Suprapubic skin (tissue), 4 donors: ENCODE measurements at regions not wholly inside any gene's neighbourhood (a gene's known extent, or its start where the extent isn't known, plus 50 kb on each side); places are given as distances from the start of the nearest gene placed in this dataset.
A peak's percentile ranks its signal among the peaks of the same experiment; 100 is the strongest.

ENCODE experiments used
- DNase-seq, 2 donors: peaks; one replicate each; pipeline ENCODE4 v3.0.0-alpha.2; 2019; ENCODE audit warnings: low spot score in 2 of 2
- H3K27ac ChIP-seq: fragments of 200-600 bp; sonication (generic); one replicate; pipeline ENCODE4 v1.5.1; 2019
- H3K27me3 ChIP-seq: fragments of 200-600 bp; sonication (generic); one replicate; pipeline ENCODE4 v1.5.1; 2019
- H3K36me3 ChIP-seq: fragments of 200-600 bp; sonication (generic); one replicate; pipeline ENCODE4 v1.5.1; 2019
- H3K4me1 ChIP-seq: fragments of 200-600 bp; sonication (generic); one replicate; pipeline ENCODE4 v1.5.1; 2019
- H3K4me3 ChIP-seq: fragments of 200-600 bp; sonication (generic); one replicate; pipeline ENCODE4 v1.5.1; 2019; ENCODE audit warnings: mild to moderate bottlenecking
- H3K9me3 ChIP-seq: fragments of 200-600 bp; sonication (generic); one replicate; pipeline ENCODE4 v1.5.1; 2019
- CTCF ChIP-seq, 2 donors: fragments of 200-600 bp in 1 of 2; fragments of 450-650 bp in 1 of 2; sonication (generic) in 1 of 2; IDR thresholded peaks; one replicate each; pipeline ENCODE4 v1.5.1; 2016 to 2019; ENCODE audit warnings: antibody characterized with exemption in 2 of 2, mild to moderate bottlenecking in 1 of 2, moderate library complexity in 1 of 2
- EP300 ChIP-seq: sonication (generic); formaldehyde crosslinking; IDR thresholded peaks from one replicate; pipeline ENCODE4 v1.6.1; 2017; ENCODE audit warnings: antibody characterized with exemption
- POLR2A ChIP-seq, 2 donors: fragments of 450-650 bp; IDR thresholded peaks; one replicate each; pipeline ENCODE4 v1.6.1; 2017; ENCODE audit warnings: antibody characterized with exemption in 2 of 2, mild to moderate bottlenecking in 2 of 2, moderate library complexity in 2 of 2
- POLR2AphosphoS5 ChIP-seq, 3 donors: sonication (generic); formaldehyde crosslinking; IDR thresholded peaks; one replicate each; pipeline ENCODE4 v1.6.1; 2017; ENCODE audit warnings: antibody characterized with exemption in 3 of 3
- WGBS: methylation state at CpG from one replicate; pipeline ENCODE4 v1.1.5; 2018; 5-methylcytosine and 5-hydroxymethylcytosine counted together

GRCh38 chr1:170397061-170397460 is 134.9 kb upstream of the GORAB start:
- H3K27ac ChIP-seq = no peak overlapping the region
- H3K4me3 ChIP-seq = no peak overlapping the region
- no peak for TF ChIP-seq POLR2A (IDR thresholded peaks at IDR 0.05)
- no peaks in the 10 kb centered on the region for H3K27me3 ChIP-seq
- no peaks in the 10 kb centered on the region for H3K36me3 ChIP-seq
- peaks cover 18% of the 10 kb centered on the region for H3K4me1 ChIP-seq
- no peak for DNase-seq
- H3K9me3 ChIP-seq = no peaks in the 10 kb centered on the region

DNA sequence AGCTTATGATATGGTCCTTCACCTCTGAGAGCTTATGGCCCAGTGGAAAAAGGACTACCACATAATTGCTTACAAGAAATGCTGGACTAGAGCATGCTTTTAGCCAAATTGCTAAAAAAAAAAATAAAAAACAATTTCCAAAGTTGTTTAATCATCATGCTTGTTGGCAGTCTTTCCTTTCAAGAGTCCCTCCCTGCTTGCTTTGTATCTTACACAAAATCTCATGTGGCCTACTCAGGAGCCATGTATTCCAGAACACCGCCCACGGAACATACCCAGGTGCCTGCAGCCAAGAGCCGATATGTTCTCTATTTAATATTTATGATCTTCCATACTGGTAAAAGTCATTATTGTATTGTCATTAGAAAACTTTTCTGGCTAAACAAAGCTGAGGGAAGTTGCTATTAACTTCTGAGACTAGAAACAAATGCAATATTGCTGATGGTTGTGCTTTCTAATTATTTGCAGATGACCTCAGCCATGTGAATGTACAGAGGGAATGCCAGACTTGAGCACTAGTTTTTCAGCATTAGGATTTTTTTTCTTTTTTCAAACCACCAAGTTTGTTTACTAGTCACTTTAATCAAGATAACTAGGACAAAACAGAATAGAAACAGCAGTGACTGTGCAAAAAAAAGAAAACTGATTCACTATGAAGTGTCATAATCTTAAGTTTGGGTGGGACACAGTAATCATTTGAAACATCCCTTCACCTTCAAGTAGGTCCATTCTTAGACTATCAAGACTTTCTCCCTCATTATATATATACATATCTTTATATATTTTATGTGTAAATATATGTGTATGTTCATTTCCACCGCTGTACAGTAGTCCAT is 129.3 kb upstream of the GORAB start:
- no peak for DNase-seq
- peak overlapping the region; percentile 65 for H3K27ac ChIP-seq
- TF ChIP-seq POLR2A (IDR thresholded peaks at IDR 0.05) = no peak
- TF ChIP-seq EP300 = no peak
- TF ChIP-seq POLR2AphosphoS5 (IDR thresholded peaks at IDR 0.05) = no peak
- TF ChIP-seq CTCF (IDR thresholded peaks at IDR 0.05) = no peak
- WGBS = 52% methylated on average over 4 of the region's 4 CpGs
- no peak overlapping the region for H3K4me3 ChIP-seq
- H3K4me1 ChIP-seq = peaks cover 26% of the 10 kb centered on the region
- H3K27me3 ChIP-seq = no peaks in the 10 kb centered on the region
- no peaks in the 10 kb centered on the region for H3K36me3 ChIP-seq
- H3K9me3 ChIP-seq = no peaks in the 10 kb centered on the region

DNA sequence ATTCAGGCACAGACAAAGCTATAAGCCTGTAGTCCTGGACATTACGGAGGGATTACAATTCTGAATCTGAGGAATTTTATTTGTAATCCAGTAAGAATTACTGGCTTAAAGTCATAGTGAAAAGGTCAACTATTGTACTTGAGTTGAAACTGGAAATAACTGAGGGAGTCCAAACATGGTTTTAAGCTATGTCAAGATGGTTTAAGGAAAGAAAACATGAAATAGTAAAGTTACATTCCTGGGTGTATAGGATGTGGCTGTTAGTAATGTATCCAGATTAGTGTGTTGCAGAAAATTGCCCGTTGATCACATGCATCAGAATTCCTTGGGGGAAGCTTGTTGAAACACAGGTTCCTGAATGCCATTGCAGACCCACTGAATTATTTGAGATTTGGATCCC is 124.8 kb upstream of the GORAB start:
- TF ChIP-seq POLR2AphosphoS5 (IDR thresholded peaks at IDR 0.05) = no peak
- no peak for TF ChIP-seq EP300
- no peak for TF ChIP-seq POLR2A (IDR thresholded peaks at IDR 0.05)
- TF ChIP-seq CTCF (IDR thresholded peaks at IDR 0.05) = no peak
- Histone ChIP-seq H3K9me3 (no peaks in the 10 kb centered on the region), H3K4me3 (no peak overlapping the region), H3K27me3 (no peaks in the 10 kb centered on the region), H3K27ac (no peak overlapping the region), H3K4me1 (peaks cover 22% of the 10 kb centered on the region), H3K36me3 (no peaks in the 10 kb centered on the region)
- WGBS = 68% methylated on average over 2 of the region's 2 CpGs
- no peak for DNase-seq

GRCh38 chr1:170407581-170407980 is 124.4 kb upstream of the GORAB start:
- Histone ChIP-seq H3K27me3 (no peaks in the 10 kb centered on the region), H3K4me1 (peaks cover 19% of the 10 kb centered on the region), H3K9me3 (no peaks in the 10 kb centered on the region), H3K36me3 (no peaks in the 10 kb centered on the region), H3K4me3 (no peak overlapping the region), H3K27ac (no peak overlapping the region)
- no peak for DNase-seq
- TF ChIP-seq EP300 (no peak), POLR2AphosphoS5 (IDR thresholded peaks at IDR 0.05) (no peak), CTCF (IDR thresholded peaks at IDR 0.05) (no peak), POLR2A (IDR thresholded peaks at IDR 0.05) (no peak)
- WGBS = 38% methylated on average over 1 of the region's 1 CpG

- peak overlapping the region; percentile 64 for H3K27ac ChIP-seq
- H3K4me3 ChIP-seq = no peak overlapping the region
- no peaks in the 10 kb centered on the region for H3K36me3 ChIP-seq
- no peak for TF ChIP-seq EP300
- no peaks in the 10 kb centered on the region for H3K27me3 ChIP-seq
- WGBS = 66% methylated on average over 2 of the region's 2 CpGs
- H3K9me3 ChIP-seq = no peaks in the 10 kb centered on the region
- no peak for DNase-seq
- H3K4me1 ChIP-seq = peaks cover 18% of the 10 kb centered on the region
Observed at GRCh38 chr1:170410401-170411166, 121.4 kb upstream of the GORAB start.

DNA sequence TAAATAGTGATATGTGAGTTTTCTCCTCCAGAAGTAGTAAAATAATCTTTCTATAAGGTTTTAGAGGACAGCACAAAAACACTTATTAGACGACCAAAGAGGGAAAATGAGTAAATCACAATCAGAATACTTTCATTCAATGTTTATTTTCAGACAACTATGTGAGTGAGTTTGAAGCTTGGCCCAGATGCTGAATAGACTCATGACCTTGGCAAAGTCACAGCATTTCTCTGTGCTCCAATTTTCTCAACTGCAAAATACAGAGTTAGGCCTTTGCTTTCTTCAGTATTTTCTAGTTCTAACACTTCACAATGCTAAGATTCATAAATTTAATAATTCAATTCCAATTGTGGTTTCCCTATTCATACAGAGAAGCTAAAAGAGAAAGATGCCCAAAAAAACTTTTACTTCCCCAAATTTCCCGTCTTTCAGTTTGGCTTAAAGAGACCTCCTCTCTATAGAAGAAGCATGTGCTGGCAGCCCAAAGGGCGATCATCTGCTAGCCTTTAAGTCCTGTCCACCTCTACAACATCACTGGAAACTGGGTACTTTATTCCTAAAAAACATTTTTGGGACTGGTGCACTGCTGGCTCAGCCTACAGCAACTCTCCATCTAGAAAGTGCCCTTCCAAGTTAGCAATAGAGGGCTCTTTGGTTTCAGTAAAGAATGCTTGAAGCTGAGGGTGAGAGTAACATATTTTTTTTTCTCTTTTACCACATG is 116.8 kb upstream of the GORAB start:
- Histone ChIP-seq H3K4me1 (peaks cover 22% of the 10 kb centered on the region), H3K9me3 (no peaks in the 10 kb centered on the region), H3K4me3 (no peak overlapping the region), H3K36me3 (no peaks in the 10 kb centered on the region), H3K27me3 (no peaks in the 10 kb centered on the region), H3K27ac (peak overlapping the region; percentile 64)
- TF ChIP-seq EP300 (no peak), CTCF (IDR thresholded peaks at IDR 0.05) (no peak), POLR2AphosphoS5 (IDR thresholded peaks at IDR 0.05) (no peak)
- WGBS = 43% methylated on average over 3 of the region's 3 CpGs
- DNase-seq = no peak
